SU-DHL-6 (cell line): ENCODE measurements at regions not wholly inside any gene's neighbourhood (a gene's known extent, or its start where the extent isn't known, plus 50 kb on each side); places are given as distances from the start of the nearest gene placed in this dataset.

Experiments
- H2AFZ ChIP-seq: fragments of 200-600 bp; sonication (generic); 2 replicates; pipeline ENCODE4 v1.6.1; 2014; ENCODE audit warnings: low read depth, mild to moderate bottlenecking, moderate library complexity, mixed read lengths, antibody characterized with exemption, low read length; ENCODE audit not compliant: severe bottlenecking
- H3F3A ChIP-seq: fragments of 200-600 bp; shearing (Covaris generic); 2 replicates; pipeline ENCODE4 v1.6.0; 2016; ENCODE audit warnings: antibody characterized with exemption, mild to moderate bottlenecking; ENCODE audit not compliant: insufficient read depth
- H3K27ac ChIP-seq: fragments of 200-600 bp; sonication (generic); 2 replicates; pipeline ENCODE4 v1.5.1; 2016; ENCODE audit warnings: low read depth, mild to moderate bottlenecking, low read length, moderate library complexity, mixed read lengths
- H3K27me3 ChIP-seq: fragments of 200-600 bp; sonication (generic), shearing (Covaris generic); 2 replicates; pipeline ENCODE4 v1.6.0; 2014; ENCODE audit warnings: mild to moderate bottlenecking, low read length
- H3K36me3 ChIP-seq: fragments of 200-600 bp; sonication (generic); 2 replicates; pipeline ENCODE4 v1.6.1; 2014; ENCODE audit warnings: mild to moderate bottlenecking, low read length, mixed read lengths
- H3K4me2 ChIP-seq: fragments of 300-600, 200-600 bp; shearing (Covaris generic), sonication (generic); 2 replicates; pipeline ENCODE4 v1.6.0; 2014; ENCODE audit warnings: low read length, low read depth, mild to moderate bottlenecking; ENCODE audit not compliant: poor library complexity, severe bottlenecking
- H3K4me3 ChIP-seq: fragments of 200-600 bp; sonication (generic); 2 replicates; pipeline ENCODE4 v1.5.1; 2014; ENCODE audit warnings: antibody characterized with exemption, low read length, mild to moderate bottlenecking, mixed read lengths; ENCODE audit not compliant: insufficient read depth, poor library complexity, severe bottlenecking
- H3K79me2 ChIP-seq: fragments of 200-600 bp; sonication (generic); 2 replicates; pipeline ENCODE4 v1.6.1; 2014; ENCODE audit warnings: mild to moderate bottlenecking, low read length, moderate library complexity; ENCODE audit not compliant: insufficient read depth
- H3K9ac ChIP-seq: fragments of 200-600 bp; sonication (generic); 2 replicates; pipeline ENCODE4 v1.7.0; 2014; ENCODE audit warnings: mild to moderate bottlenecking, low read length
- H3K9me2 ChIP-seq: fragments of 200-600 bp; sonication (generic); replicated peaks from 2 replicates; pipeline ENCODE4 v1.6.1; 2014; ENCODE audit warnings: low read length; ENCODE audit not compliant: insufficient read depth
- H3K9me3 ChIP-seq: fragments of 200-600 bp; sonication (generic); 2 replicates; pipeline ENCODE4 v1.6.1; 2014; ENCODE audit warnings: low read length, mixed read lengths; ENCODE audit not compliant: insufficient read depth
- H4K20me1 ChIP-seq: fragments of 200-600 bp; sonication (generic); 2 replicates; pipeline ENCODE4 v1.6.1; 2014; ENCODE audit warnings: low read depth, mild to moderate bottlenecking, antibody characterized with exemption, low read length, moderate library complexity, mixed read lengths
- EZH2phosphoT487 ChIP-seq: fragments of 200-600 bp; sonication (generic), shearing (Covaris generic); conservative IDR thresholded peaks from 2 replicates; pipeline ENCODE4 v1.6.1; 2018; ENCODE audit warnings: mild to moderate bottlenecking, antibody characterized with exemption, low read length, moderate library complexity, mixed read lengths
- TF ChIP-seq, protein P1 (sequence below): fragments of 200-600 bp; sonication (generic); IDR thresholded peaks from one replicate; pipeline ENCODE4 v1.5.1; 2017; ENCODE audit warnings: antibody characterized with exemption, mild to moderate bottlenecking, low read length, moderate library complexity; ENCODE audit not compliant: insufficient read depth, poor library complexity, severe bottlenecking

DNA sequence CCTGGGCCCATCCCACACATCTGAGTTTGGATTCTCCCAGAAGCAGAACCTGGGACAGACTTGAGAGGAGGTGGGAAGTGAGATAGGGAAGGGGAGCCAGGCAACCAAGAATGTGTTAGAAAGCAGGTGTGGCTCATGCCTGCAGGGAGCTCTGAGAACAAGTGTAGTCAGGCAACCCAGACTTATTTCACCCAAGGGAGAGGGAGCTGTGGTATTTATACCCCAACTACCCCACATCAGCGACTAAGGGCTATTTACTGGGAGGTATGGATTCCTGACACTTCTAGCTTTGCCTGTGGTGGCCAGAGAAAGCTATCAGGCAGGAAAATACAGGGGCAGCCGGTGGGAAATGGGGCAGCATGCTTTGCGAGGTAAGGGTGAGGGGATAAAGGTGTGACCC lies 125.8 kb upstream of the MSX1 start:
- Histone ChIP-seq H3K9me3 (no peaks in the 10 kb centered on the region), H4K20me1 (no peaks in the 10 kb centered on the region), H2AFZ (no peak overlapping the region), H3K4me2 (no peak overlapping the region), H3F3A (no peaks in the 10 kb centered on the region), H3K4me3 (no peak overlapping the region), H3K27ac (no peak overlapping the region), H3K9ac (no peak overlapping the region), H3K27me3 (no peaks in the 10 kb centered on the region), H3K36me3 (no peaks in the 10 kb centered on the region), H3K9me2 (no peaks in the 10 kb centered on the region), H3K79me2 (no peaks in the 10 kb centered on the region)
- TF ChIP-seq, protein P1, sequence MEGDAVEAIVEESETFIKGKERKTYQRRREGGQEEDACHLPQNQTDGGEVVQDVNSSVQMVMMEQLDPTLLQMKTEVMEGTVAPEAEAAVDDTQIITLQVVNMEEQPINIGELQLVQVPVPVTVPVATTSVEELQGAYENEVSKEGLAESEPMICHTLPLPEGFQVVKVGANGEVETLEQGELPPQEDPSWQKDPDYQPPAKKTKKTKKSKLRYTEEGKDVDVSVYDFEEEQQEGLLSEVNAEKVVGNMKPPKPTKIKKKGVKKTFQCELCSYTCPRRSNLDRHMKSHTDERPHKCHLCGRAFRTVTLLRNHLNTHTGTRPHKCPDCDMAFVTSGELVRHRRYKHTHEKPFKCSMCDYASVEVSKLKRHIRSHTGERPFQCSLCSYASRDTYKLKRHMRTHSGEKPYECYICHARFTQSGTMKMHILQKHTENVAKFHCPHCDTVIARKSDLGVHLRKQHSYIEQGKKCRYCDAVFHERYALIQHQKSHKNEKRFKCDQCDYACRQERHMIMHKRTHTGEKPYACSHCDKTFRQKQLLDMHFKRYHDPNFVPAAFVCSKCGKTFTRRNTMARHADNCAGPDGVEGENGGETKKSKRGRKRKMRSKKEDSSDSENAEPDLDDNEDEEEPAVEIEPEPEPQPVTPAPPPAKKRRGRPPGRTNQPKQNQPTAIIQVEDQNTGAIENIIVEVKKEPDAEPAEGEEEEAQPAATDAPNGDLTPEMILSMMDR: no peak
- TF ChIP-seq EZH2phosphoT487: no peak

DNA sequence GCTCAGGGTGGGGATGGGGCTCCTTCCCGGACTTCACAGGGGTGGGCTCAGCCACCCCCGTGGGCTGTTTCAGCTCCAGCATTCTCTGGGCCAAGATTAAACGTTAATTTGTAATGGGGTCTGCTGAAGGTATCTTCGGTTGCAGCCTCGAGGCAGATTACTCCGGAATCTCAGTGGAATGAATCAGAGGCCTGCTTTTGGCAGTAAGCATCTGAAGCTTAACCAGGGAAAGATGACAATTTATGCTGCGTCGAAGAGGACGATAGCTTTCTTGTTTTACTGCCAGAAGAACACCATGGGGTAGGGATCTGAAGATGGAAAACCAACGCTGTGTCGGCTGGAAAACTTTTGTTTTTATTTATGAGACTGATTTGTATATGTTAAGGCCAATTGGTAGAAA lies 129.2 kb upstream of the MSX1 start:
- Histone ChIP-seq H3K79me2 (no peaks in the 10 kb centered on the region), H3K36me3 (no peaks in the 10 kb centered on the region), H4K20me1 (no peaks in the 10 kb centered on the region), H3K27ac (no peak overlapping the region), H3K9me2 (no peaks in the 10 kb centered on the region), H3K9me3 (peaks cover 11% of the 10 kb centered on the region; the same call in 1 of the 2 replicates), H2AFZ (no peak overlapping the region), H3K9ac (no peak overlapping the region), H3K4me3 (no peak overlapping the region), H3K4me2 (no peak overlapping the region), H3K27me3 (no peaks in the 10 kb centered on the region), H3F3A (no peaks in the 10 kb centered on the region)
- TF ChIP-seq EZH2phosphoT487: no peak
- TF ChIP-seq, protein P1: no peak

DNA sequence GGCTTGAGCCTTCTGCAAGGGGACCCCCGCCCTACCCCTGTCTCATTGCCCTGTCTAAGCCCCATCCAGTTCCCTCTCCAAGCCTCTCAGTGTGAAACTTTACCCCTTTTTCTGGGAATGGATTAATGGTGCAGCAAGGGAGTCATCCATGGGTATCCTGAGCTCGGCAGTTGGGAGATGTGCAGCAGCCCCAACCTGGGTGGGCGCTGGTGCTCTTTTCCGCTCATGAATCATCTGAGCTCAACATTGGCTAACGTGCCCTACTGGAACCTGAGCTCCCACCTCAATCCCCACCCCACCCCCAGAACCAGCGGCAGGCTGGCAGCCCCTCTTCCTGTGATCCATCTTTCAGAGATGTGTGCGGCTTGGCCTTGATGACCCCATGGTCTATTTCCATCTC lies 130.3 kb upstream of the MSX1 start:
- no peaks in the 10 kb centered on the region for H3K9me2 ChIP-seq
- peaks cover 19% of the 10 kb centered on the region; the same call in 1 of the 2 replicates for H3K9me3 ChIP-seq

More for the DNA sequence above, 130.3 kb upstream of the MSX1 start:
- H3K4me3 ChIP-seq: no peak overlapping the region
- no peaks in the 10 kb centered on the region for H3K36me3 ChIP-seq
- H3K27me3 ChIP-seq: no peaks in the 10 kb centered on the region
- no peak overlapping the region for H3K27ac ChIP-seq
- H3K4me2 ChIP-seq: no peak overlapping the region
- H3F3A ChIP-seq: no peaks in the 10 kb centered on the region
- TF ChIP-seq, protein P1: no peak
- TF ChIP-seq EZH2phosphoT487: no peak
- H4K20me1 ChIP-seq: no peaks in the 10 kb centered on the region
- no peaks in the 10 kb centered on the region for H3K79me2 ChIP-seq
- H3K9ac ChIP-seq: no peak overlapping the region
- no peak overlapping the region for H2AFZ ChIP-seq
